ENCODE measurements at regions not wholly inside any gene's neighbourhood (a gene's known extent, or its start where the extent isn't known, plus 50 kb on each side); places are given as distances from the start of the nearest gene placed in this dataset.
A peak's percentile ranks its signal among the peaks of the same experiment; 100 is the strongest.

GRCh38 chr9:16921855-16922254 is 51.4 kb upstream of the BNC2 start:
- Histone ChIP-seq H3K4me2 (no peak overlapping the region), H3K4me1 (ENCODE audit: insufficient read depth) (no peaks in the 10 kb centered on the region), H3K27me3 (ENCODE audit: insufficient read depth) (peaks cover 6% of the 10 kb centered on the region; the same call in 1 of the 2 replicates), H3K27ac (ENCODE audit: low read depth) (no peak overlapping the region), H3K9me2 (ENCODE audit: insufficient read depth) (0 out of 2 replicates have a peak, but pooled peaks cover 9% of the 10 kb centered on the region), H3K36me3 (ENCODE audit: insufficient read depth) (no peaks in the 10 kb centered on the region; the same call in none of the 2 replicates), H3K79me2 (replicated peaks; ENCODE audit: insufficient read depth) (no peaks in the 10 kb centered on the region), H2AFZ (no peak overlapping the region), H3F3A (replicated peaks; ENCODE audit: low read depth) (no peaks in the 10 kb centered on the region), H3K4me3 (no peak overlapping the region), H4K20me1 (replicated peaks; ENCODE audit: insufficient read depth) (no peaks in the 10 kb centered on the region)
- no peak overlapping the region for H3K27ac Mint-ChIP-seq
- peaks cover 49% of the 10 kb centered on the region for H3K9me3 Mint-ChIP-seq
- ATAC-seq (peak; percentile 59), DNase-seq (ENCODE audit: low spot score) (peak; percentile 23)
- H3K4me3 Mint-ChIP-seq: no peak overlapping the region
- peaks cover 11% of the 10 kb centered on the region for H3K27me3 Mint-ChIP-seq (ENCODE audit: insufficient read depth, low read depth, poor library complexity)
- H3K36me3 Mint-ChIP-seq (ENCODE audit: low read depth): peaks cover 27% of the 10 kb centered on the region
- TF ChIP-seq CTCF (conservative IDR thresholded peaks at IDR 0.05; ENCODE audit: low read depth in 2 of 2) (0 out of 4 replicates have a peak, but pooled peaks have one; percentile 14), STAT1 (IDR thresholded peaks at IDR 0.05; ENCODE audit: unreplicated experiment) (no peak), POLR2AphosphoS5 (IDR thresholded peaks at IDR 0.05; ENCODE audit: low read depth) (peak; percentile 29; the same call in 1 of the 2 replicates), EZH2 (IDR thresholded peaks at IDR 0.05; ENCODE audit: low read depth, unreplicated experiment) (no peak)
- no peaks in the 10 kb centered on the region for H3K4me1 Mint-ChIP-seq
